PC-3 (cell line): ENCODE measurements at regions not wholly inside any gene's neighbourhood (a gene's known extent, or its start where the extent isn't known, plus 50 kb on each side); places are given as distances from the start of the nearest gene placed in this dataset.

ENCODE experiments used
- ATAC-seq: fragments of 200-7000 bp; cut with Tn5 transposase; 2 replicates; pipeline ENCODE4 v1.9.1; 2020; ENCODE audit warnings: mild to moderate bottlenecking, moderate library complexity
- BruUV-seq: library from RNA; stranded (reverse); fragments of 400-500 nt; replicated peaks from 2 replicates; lab custom pipeline; 2021; lab: Mats Ljungman, UMichigan
- CTCF ChIA-PET: fragments of 300-600 bp; sonication (Branson Sonifier 250); formaldehyde crosslinking; loops from one replicate; lab custom pipeline; 2022; ENCODE audit warnings: antibody characterized with exemption; lab: Charles Lee
- POLR2A ChIA-PET: fragments of 300-600 bp; sonication (Branson Sonifier 250); formaldehyde crosslinking; loops from one replicate; lab custom pipeline; 2022; ENCODE audit warnings: antibody characterized with exemption; ENCODE audit not compliant: unreplicated experiment; lab: Charles Lee
- DNase-seq: peaks from one replicate; pipeline ENCODE4 v3.0.0-alpha.2; 2015
- H2AFZ ChIP-seq: fragments of 300-600 bp; sonication (generic); 2 replicates; pipeline ENCODE4 v1.6.0; 2016; ENCODE audit warnings: antibody characterized with exemption, low read length
- H3F3A ChIP-seq: fragments of 300-600 bp; sonication (generic); one replicate; pipeline ENCODE4 v1.6.0; 2017; ENCODE audit warnings: antibody characterized with exemption, low read length, control low read depth, mild to moderate bottlenecking; ENCODE audit not compliant: unreplicated experiment
- H3K27ac ChIP-seq: fragments of 300-600 bp; sonication (generic); 2 replicates; pipeline ENCODE4 v1.5.1; 2016; ENCODE audit warnings: mild to moderate bottlenecking, low read length
- H3K27me3 ChIP-seq: fragments of 300-600 bp; sonication (generic); 2 replicates; pipeline ENCODE4 v1.6.1; 2016; ENCODE audit warnings: low read length, mixed read lengths
- H3K36me3 ChIP-seq: fragments of 300-600 bp; sonication (generic); 2 replicates; pipeline ENCODE4 v1.6.1; 2016; ENCODE audit warnings: low read depth, mixed run types, low read length, mixed read lengths
- H3K4me1 ChIP-seq: fragments of 300-600 bp; sonication (generic); 2 replicates; pipeline ENCODE4 v1.5.1; 2016; ENCODE audit warnings: low read length; ENCODE audit not compliant: insufficient read depth
- H3K4me2 ChIP-seq: fragments of 300-600 bp; sonication (generic); 2 replicates; pipeline ENCODE4 v1.6.0; 2016; ENCODE audit warnings: low read length
- H3K4me3 ChIP-seq: fragments of 300-600 bp; sonication (generic); 2 replicates; pipeline ENCODE4 v1.5.1; 2016; ENCODE audit warnings: mild to moderate bottlenecking, low read length, mixed read lengths
- H3K79me2 ChIP-seq: fragments of 300-600 bp; sonication (generic); 2 replicates; pipeline ENCODE4 v1.6.1; 2017; ENCODE audit warnings: low read length, mixed read lengths
- H3K9ac ChIP-seq: fragments of 300-600 bp; sonication (generic); 2 replicates; pipeline ENCODE4 v1.6.0; 2016; ENCODE audit warnings: mild to moderate bottlenecking, low read length
- H3K9me2 ChIP-seq: fragments of 300-600 bp; sonication (generic); replicated peaks from 2 replicates; pipeline ENCODE4 v1.6.1; 2016; ENCODE audit warnings: mixed run types, low read length, mixed read lengths
- H3K9me3 ChIP-seq: fragments of 300-600 bp; sonication (generic); 2 replicates; pipeline ENCODE4 v1.6.1; 2016; ENCODE audit warnings: low read length, mixed read lengths
- H4K20me1 ChIP-seq: fragments of 300-600 bp; sonication (generic); 2 replicates; pipeline ENCODE4 v1.6.1; 2016; ENCODE audit warnings: low read length, mixed read lengths
- CTCF ChIP-seq: fragments of 300-600 bp; sonication (generic); conservative IDR thresholded peaks from 2 replicates; pipeline ENCODE4 v1.5.1; 2017; ENCODE audit warnings: antibody characterized with exemption, low read depth, mild to moderate bottlenecking, low read length
- EZH2 ChIP-seq: fragments of 300-600 bp; sonication (generic); IDR thresholded peaks from one replicate; pipeline ENCODE4 v1.6.1; 2017; ENCODE audit warnings: antibody characterized with exemption, mild to moderate bottlenecking, low read length; ENCODE audit not compliant: unreplicated experiment
- EZH2phosphoT487 ChIP-seq: fragments of 300-600 bp; sonication (generic); IDR thresholded peaks from 2 replicates; pipeline ENCODE4 v1.6.1; 2018; ENCODE audit warnings: mild to moderate bottlenecking, antibody characterized with exemption, low read length, borderline replicate concordance
- intact Hi-C: fragments of 100-400 bp; cut with micrococcal nuclease; formaldehyde crosslinking; loops from 2 replicates; pipeline ENCODE4 v1.9.0; 2023

GRCh38 chr15:95451938-95452337, 878.6 kb upstream of the NR2F2 start:
- TF ChIP-seq EZH2phosphoT487: no peak
- no peak for TF ChIP-seq CTCF
- intact Hi-C loops: no loop called here
- H3K4me3 ChIP-seq: no peak overlapping the region
- no peaks in the 10 kb centered on the region for H3F3A ChIP-seq
- CTCF ChIA-PET: no interaction called here
- H3K36me3 ChIP-seq: no peaks in the 10 kb centered on the region
- H3K9me2 ChIP-seq: no peaks in the 10 kb centered on the region
- H3K27ac ChIP-seq: no peak overlapping the region
- H3K9me3 ChIP-seq: no peaks in the 10 kb centered on the region
- no TSS peak for BruUV-seq
- H2AFZ ChIP-seq: no peak overlapping the region
- POLR2A ChIA-PET: no interaction called here
- ATAC-seq (no peak), DNase-seq (no peak)
- H3K4me1 ChIP-seq: peaks cover 11% of the 10 kb centered on the region
- no peak overlapping the region for H3K4me2 ChIP-seq
- H3K27me3 ChIP-seq: no peaks in the 10 kb centered on the region
- no peak overlapping the region for H3K9ac ChIP-seq
- H4K20me1 ChIP-seq: no peaks in the 10 kb centered on the region
- no peaks in the 10 kb centered on the region for H3K79me2 ChIP-seq

- BruUV-seq: no TSS peak
- ATAC-seq: no peak
- Histone ChIP-seq H3K9ac (no peak overlapping the region), H3K27me3 (no peaks in the 10 kb centered on the region), H3K9me3 (no peaks in the 10 kb centered on the region), H3K79me2 (no peaks in the 10 kb centered on the region), H3K9me2 (no peaks in the 10 kb centered on the region), H3F3A (no peaks in the 10 kb centered on the region), H4K20me1 (no peaks in the 10 kb centered on the region), H3K4me3 (no peak overlapping the region), H3K4me2 (no peak overlapping the region), H2AFZ (no peak overlapping the region), H3K4me1 (peaks cover 10% of the 10 kb centered on the region), H3K27ac (no peak overlapping the region), H3K36me3 (no peaks in the 10 kb centered on the region)
- TF ChIP-seq EZH2 (no peak), EZH2phosphoT487 (no peak), CTCF (no peak)
- intact Hi-C loops: no loop called here
- CTCF ChIA-PET: no interaction called here
- POLR2A ChIA-PET: no interaction called here
- DNase-seq: no peak
These were observed 875.9 kb upstream of the NR2F2 start for GRCh38 chr15:95454403-95455262.

- ATAC-seq (no peak), DNase-seq (no peak)
- Histone ChIP-seq H3K36me3 (no peaks in the 10 kb centered on the region), H3K4me1 (peaks cover 14% of the 10 kb centered on the region), H2AFZ (no peak overlapping the region), H3K9me3 (no peaks in the 10 kb centered on the region), H4K20me1 (no peaks in the 10 kb centered on the region), H3K4me3 (no peak overlapping the region), H3K4me2 (no peak overlapping the region), H3K79me2 (no peaks in the 10 kb centered on the region), H3K27me3 (no peaks in the 10 kb centered on the region), H3K9ac (no peak overlapping the region), H3K27ac (no peak overlapping the region), H3K9me2 (no peaks in the 10 kb centered on the region), H3F3A (no peaks in the 10 kb centered on the region)
- BruUV-seq: no TSS peak
- no peak for TF ChIP-seq EZH2
- TF ChIP-seq CTCF: no peak
- no peak for TF ChIP-seq EZH2phosphoT487
- POLR2A ChIA-PET: no interaction called here
- CTCF ChIA-PET: no interaction called here
- intact Hi-C loops: no loop called here
These were observed 873.0 kb upstream of the NR2F2 start for GRCh38 chr15:95457520-95457919.
